CMK (cell line): ENCODE measurements at regions not wholly inside any gene's neighbourhood (a gene's known extent, or its start where the extent isn't known, plus 50 kb on each side); places are given as distances from the start of the nearest gene placed in this dataset.

Experiments
- DNase-seq: peaks from one replicate; pipeline ENCODE4 v3.0.0-alpha.2; 2010; ENCODE audit warnings: low read depth

DNA sequence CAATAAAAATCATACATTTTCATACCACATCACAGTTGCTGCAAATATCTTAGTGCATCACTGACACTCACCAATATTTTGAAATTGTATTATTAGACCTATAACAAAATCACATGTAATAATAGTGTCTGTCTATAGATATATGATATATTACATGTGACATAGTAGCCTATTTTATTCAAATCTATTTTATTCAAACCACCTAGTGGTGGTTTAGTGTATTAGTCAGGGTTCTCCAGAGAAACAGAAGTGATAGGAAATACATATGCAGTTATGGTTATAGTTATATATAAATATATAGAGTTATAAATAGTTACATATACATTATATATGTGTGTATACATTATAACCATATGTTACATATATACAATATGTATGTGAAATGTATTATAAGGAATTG, 366.5 kb upstream of the ARID1B start:
- no peak for DNase-seq

DNA sequence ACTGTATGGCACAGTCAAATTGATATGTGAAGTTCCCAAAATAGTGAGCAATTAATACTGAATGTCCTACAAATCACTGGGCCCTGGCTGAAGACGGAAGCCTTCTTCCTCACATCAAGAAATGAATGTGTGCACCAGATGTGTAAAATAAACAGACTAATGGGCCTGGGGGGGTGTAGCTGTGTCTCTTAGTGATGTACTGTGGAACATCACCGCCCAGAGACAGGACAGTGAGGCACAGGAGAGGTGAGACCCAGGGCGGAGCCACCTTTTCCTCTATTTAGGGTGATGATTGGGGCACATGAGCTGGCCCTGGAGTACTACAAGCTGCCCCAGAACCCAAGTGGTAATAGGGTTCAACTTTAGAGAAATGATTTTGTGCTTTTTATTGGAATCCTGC, 368.5 kb upstream of the ARID1B start:
- DNase-seq: no peak

DNA sequence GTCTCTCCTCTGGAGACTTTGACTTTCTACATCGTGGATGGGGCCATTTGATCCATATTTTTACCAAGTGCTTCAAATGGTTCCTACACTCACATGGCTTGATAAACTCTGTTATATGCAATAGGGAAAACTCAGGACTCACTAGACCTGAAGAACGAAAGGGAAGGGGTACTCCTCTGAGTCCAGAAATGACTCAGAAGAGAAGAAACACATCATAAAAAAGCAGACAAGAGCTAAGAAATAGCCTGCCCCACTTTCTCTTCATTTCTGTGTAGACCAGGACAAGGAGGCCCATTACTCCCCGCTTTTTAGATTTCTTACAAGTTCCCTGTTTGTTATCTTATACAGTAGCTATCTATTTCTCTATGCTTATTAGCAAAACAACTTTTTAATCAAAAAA, 369.8 kb upstream of the ARID1B start:
- no peak for DNase-seq

DNA sequence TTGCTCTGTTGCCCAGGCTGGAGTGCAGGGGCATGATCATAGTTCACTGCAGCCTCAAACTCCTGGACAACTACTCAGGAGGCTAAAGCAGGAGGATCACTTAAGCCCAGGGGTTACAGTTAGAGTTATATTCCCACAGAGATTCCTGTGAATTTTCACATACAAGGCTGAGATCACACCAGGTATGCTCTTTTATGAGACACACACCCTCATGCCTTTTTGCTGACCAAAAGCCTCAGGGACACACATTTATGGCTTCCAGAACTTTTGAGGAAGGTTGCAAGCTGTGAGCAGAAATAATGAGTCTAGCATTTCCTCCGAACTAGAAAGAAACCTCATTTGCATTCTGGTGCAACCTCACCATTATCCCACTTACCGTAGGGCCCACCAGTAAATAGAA, 370.5 kb upstream of the ARID1B start:
- DNase-seq: no peak

DNA sequence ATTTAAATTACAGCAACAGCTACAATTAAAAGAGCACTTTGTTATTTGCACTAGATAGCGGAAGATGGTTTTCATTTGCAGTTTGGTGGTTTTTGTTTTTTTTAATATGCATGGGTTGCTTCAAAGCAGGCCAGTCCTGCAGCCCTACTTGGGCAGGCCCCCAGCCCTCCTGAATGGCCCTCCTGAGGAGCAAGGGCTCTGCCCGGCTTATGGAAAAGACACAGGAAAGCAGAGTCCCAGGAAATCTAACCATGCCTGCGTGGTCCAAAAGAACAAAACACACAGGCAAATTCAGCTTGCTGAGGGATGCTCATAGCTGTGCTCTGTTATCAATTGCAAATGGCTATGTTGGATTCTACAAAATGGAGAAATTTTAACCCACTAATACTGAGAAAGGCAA, 371.1 kb upstream of the ARID1B start:
- no peak for DNase-seq

DNA sequence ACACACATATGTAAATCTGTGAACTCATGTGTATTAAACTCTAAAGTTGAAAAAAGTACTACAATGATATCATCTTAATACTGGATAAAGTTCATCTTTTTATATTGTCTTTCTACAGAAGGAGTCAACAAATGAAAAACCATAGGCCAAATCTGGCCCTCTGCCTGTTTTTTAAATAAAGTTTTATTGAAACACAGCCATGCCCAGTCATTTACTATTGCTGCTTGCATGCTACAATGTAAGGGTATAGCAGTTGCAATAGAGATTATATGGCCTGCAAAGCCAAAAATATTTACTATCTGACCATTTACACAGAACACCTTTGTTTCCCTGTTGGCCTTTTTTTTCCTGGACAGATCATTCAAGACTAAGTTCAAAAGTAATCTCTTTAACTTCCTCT, 374.6 kb upstream of the ARID1B start:
- DNase-seq: no peak

DNA sequence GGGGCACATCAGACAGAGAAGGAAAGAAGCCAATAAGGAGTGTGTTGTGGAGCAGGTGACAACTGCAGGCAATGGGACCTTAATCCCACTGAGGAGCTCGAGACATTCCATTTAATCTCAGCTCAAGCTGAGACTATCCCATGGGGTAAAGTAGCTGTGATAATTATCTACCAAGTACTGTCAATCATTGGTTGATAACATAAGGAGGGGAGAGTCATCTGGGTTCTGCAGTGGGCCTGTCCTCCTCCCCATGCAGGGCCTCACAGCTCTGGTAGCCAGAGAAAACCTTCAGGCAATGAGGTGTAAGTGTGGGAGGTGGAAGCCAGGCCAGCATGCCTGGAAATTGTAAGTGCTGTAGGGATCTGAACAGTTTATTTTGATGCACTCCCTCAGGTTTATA, 375.0 kb upstream of the ARID1B start:
- no peak for DNase-seq

DNA sequence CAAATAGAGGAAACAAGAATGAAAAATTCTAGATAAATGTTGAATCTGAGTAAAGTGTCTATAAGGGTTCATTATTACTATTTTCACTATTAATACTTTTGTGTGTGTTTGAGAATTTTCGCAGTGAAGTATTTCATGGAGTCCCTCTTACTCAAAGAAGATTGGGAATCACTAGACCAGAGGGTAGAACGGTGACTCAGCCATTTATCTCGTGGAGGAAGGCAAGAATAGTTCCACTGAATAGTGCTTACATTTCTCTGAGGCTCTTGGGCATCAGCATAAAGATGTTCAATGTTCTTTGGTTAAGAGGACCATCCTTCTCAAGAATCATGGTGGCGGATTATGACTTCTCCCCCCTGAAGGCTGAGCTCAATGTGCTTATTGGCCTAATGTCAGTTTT, 376.7 kb upstream of the ARID1B start:
- no peak for DNase-seq

DNA sequence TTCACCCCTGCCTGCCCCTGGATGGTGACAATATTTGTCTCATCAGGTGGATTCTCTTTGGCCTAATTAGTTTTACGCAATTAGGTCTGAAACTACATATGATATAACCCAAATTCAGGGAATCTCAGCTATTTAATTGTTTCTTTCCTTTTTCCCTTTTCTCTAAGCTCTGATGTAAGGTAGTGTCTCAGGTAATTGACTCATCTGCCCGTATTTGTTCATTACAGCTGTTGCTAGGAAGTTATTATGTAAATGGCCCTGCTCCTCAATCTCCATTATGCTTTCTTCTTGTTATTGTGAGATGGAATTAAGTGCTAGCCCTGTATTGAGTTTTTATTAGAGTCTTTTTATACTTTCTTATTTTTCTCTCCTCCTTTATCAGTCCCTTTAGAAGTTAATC, 378.2 kb upstream of the ARID1B start:
- DNase-seq: no peak

DNA sequence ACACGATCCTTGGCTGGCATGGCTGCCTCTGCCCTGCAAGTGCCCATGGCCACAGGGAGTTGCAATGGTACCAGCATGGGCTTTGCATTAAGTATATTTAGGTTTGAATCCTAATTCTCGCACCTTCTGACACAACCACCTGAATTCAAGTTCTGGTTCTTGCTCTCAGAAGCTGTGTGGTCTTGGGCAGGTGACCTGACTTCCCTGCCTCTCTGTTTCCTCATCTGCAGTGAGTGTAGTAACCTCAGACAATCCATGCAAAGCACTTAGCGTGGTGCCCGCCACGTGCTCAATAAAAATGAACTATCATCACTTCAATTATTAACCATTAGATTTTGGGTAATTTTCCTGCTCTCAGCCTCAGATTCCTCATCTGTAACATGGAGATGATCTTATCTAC, 378.8 kb upstream of the ARID1B start:
- no peak for DNase-seq

DNA sequence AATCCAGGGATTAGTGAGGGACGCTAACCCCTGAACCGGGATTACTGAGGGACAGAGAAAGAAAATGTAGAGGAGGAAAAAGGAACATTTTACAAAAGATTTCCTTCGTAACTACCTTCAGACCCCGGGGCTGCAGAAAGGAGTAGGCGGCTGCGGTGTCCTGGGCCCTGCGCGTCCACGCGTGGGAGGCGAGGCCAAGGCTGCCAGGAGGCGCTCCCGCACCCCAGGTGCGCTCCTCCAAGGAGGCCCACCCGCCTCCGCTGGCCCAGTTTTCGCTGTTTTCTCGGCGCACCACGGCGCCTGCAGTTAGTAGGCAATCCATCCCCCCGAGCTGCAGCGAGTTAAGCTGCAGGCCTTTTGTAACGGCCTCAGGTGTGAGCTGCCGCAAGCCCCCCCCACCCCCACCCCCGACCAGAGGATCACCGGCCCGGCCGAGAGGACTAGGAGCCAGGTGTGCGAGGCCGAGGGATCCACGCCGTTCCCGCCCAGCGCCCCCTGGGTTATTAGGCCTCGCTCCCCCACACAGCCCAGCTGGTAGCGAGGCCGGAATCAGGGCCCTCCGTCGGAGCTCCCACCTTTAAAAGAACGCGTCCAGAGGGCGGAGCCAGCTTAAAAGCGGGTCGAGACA, 380.3 kb upstream of the ARID1B start:
- DNase-seq: no peak

DNA sequence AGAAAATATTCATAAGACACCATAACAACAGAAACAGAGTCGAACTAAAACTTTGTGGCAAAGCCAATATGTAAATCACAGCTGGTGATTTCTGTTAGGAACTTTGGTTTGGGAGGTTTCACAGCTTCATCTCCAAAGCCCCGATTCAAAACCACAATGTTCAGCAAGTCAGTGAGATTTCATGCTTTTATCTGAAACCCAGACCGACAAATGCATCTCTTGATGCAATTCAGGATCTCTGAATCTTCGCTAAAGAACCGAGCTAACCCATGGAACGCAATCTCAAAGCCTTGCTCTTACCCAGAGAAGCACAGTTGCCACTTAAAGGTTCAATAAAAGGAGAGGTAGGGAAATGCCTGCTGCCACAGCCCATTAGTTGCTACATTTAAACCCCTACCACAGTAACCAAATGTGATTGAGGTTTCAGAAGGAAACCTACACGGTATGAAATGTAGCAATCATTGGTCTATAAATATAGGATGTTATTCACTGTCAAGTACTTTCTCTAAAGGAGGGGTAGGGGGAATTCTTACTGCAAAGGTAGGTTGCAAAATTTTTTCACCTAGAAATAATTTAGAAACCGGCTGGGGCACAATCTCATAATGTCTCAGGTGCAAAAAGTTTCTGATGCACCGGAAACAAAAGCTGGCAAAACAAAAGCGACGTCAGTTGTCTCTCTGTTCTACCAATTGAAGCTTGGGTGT, 381.0 kb upstream of the ARID1B start:
- no peak for DNase-seq

DNA sequence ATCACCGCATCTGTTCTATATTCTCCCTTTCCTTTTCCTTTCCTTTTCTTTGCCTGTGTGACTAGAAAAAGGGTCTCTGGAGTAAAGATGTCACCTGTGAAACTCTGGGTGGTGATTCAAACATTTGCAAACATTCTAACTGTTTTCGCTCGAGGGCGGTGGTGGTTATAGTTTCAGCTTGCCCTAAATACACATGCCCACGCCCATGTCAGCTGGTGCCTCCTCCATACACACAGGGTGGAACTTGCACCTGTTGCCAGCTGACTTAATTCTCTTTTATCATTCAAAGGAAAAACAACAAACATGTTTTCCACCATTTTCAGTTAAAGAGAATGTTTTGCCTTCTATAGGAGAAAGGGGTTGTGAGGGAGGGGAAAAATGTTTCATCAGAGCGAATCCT, 381.9 kb upstream of the ARID1B start:
- DNase-seq: no peak

DNA sequence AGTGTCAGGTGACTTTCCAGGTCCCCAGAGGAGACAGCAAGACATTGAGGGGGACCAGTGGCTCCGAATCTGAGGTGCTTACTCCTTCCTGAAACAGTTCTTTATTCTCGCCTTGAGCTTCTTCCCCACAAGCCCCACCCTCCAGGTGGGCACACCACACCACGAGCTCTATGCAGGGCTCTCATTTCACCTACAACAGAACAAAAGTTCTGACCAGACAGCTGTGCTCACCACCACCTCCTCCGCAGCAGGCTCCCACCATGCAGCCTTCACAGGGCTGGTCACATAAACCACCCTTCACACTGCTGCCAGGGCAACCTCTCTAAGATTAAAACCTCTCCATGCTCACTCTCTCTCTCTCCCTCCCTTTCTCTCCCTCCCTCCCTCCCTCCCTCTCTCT, 384.5 kb upstream of the ARID1B start:
- no peak for DNase-seq

DNA sequence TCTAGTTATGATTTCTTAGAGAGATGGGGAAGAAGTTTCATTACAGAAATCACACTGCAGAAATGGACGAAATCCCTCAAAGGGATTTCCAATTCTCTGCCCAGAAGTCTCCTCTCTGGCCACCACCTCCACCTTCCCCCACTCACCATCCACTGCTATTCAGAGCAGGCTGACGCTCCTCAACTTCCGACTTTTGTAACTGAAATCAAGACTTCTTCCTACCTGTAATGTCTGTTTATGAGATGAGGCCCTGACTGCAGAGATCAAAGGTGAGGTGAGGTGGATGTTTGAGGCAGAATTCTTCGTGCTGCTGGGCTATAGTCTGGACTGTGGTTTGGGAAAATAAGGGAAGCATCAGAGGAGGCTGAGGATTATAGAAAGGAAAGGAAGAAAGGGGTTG, 385.2 kb upstream of the ARID1B start:
- DNase-seq: no peak

DNA sequence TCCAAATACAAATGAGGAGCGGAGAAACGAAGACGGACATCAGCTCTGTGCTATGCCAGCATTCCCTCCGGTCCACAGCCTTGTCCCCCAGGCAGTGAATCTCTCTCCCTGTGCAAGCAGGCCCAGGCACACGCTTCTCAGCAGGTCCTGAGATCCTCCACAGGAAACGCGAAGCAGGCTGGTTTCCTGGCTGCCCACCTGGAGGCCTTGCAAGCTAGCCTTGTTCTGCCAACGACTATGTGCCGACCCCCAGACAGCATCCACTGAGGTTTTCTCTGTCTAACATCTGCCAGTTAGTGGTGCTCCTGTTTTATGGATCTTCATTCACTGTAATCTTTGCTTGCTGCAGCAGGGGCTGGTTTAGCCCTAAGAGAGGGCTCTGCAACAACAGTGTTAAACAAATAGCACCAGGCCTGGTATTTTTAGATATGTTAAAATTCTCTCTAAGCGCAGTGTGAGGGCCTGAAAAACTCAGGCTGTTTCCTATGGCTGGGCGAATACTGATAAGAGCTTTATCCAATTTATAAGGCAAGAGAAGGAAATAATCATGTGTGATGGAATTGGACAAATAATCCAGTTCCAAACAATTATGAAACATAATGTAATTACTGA, 386.0 kb upstream of the ARID1B start:
- DNase-seq: no peak

DNA sequence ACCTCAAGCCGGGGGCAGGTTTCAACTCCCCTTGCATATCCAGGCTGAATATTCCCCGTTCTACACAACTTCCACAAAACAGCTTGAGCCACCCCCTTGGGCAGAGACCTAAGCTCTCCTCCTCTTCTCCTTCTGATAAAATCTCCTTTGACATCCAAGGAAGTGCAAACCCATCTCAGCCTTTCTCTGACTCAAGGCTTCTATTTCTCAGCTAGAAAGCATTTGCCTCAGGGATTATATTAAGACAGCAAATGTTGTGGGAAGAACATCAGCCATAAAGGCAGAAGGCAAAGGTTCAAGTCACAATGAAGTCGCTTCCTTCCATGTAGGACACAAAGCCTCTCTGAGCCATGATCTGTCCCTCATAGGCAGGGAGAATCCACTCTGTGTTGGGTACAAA, 386.6 kb upstream of the ARID1B start:
- DNase-seq: no peak

DNA sequence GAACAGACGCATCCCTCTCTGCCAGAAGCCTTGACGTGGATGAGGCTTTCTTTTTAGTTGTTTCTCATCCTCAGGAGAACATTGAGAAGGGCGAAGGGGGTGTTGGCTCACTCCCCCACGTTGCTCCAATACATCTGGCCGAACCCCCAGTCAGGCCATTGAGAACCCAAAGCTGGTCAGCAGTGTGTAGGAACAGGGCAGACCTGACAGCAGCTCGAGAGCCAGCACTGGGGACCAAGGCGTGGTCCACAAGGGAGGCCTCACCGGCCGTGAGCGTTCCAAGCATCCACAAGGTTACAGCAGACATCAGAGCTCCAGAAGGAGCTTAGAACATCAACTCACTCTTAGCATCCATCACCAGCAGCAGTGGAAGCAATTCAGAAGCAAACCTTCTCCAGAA, 387.9 kb upstream of the ARID1B start:
- no peak for DNase-seq

DNA sequence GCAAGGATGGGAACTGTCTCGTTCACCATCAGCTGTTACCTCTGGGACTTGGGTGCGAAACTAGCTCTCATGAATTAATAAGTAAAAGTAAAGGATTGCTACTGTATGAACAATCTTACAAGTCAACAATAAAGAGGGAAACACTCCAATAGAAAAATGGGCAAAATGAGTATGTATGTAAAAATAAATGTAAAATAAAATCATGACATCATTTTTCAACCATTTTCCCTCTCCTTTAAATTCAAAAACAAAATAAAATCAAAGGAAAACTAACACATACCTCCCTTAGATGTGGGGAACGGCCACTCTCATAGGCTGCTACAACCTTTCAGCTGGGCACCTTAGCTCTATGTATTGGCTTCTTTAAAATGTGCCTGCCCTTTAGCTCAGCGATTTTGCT, 389.7 kb upstream of the ARID1B start:
- DNase-seq: no peak

DNA sequence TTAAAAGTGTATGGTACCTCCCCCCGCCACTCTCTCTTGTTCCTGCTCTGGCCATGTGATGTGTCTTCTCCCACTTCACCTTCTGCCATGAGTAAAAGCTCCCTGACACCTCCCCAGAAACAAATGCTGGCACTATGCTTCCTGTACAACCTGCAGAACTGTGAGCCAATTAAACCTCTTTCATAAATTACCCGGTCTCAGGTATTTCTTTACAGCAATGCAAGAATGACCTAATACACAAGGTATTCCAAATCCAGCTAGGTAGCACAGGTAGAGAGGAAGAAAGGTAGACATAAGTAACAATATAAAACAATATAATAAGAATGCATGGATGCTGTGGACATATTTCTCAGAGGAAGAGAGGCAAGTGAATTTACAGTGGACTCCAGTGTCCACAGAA, 394.1 kb upstream of the ARID1B start:
- no peak for DNase-seq

DNA sequence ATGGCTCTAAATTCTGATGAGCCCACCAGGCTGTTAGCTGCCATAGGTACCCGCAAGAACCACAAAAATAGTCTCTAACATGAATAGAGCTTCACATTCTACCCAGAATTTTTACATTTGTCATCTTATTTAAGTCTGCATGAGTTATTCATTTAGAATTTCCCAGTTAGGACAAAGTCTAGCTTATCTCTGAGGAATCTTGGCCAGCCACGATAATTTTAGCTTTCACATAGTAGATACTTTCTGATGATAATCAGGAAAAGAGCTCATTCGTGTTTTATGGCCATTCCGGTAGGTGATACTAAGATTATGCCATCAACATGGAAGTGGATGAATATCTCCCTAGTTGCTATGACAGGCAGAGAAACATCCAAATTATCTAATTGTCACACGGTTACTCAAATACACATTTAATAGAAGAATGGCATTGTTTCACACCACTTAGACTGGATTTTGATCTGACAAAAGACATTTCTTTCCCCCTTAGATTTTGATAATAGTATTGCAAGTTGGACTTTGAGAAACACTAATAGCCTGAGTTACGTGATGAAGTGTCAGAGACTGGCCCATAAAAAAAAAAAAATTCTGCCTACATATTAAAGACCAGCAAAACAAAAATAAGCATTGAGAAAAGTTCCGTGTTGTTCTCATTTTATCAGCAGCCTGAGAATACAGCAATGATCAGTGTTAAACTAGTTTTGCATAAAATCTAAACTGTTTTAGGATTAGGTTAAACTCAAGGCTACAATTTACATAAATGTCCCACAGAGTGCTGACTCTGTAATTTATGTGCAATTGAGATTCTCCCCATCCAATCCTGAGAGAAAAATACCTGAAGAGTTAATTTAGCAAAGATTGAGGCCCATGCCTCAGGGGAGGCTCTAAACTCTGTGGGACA, 397.5 kb upstream of the ARID1B start:
- no peak for DNase-seq

DNA sequence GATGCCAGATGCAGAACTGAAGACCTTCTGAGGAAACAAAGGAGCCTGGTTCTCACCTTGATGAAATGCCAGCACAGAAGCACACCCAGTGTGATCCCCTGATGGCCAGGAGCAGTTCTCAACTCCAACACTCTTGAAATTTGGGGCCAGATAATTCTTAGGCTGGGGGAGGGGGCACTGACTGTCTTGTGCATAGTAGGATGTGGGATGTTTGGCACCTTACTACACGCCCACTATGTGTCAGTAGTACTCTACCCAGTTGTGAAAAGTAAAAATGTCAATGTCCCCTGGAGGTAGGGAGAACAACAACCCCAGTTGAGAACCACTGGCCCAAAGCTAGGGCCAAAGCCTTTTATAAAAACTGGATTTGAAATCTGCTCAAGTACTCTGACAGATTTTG, 398.3 kb upstream of the ARID1B start:
- no peak for DNase-seq

DNA sequence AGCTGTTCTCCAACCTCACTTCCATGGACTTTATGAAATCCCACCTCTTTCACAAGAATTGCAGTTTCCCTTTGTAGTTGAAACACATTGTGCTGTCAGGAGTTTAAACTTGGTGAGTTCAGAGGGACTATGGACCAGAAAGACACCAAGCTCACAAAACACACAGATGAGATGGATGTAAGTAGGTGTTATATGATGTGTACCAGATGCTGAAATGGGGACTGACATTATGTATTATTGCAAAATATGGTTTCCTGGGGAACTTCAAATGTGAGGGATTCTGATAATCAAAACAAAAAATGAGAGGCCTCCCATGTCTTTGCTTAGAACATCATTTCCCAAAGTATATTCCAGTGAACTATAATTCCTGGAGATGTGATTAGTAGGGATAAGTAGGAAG, 401.1 kb upstream of the ARID1B start:
- DNase-seq: no peak
